ENCODE measurements at regions not wholly inside any gene's neighbourhood (a gene's known extent, or its start where the extent isn't known, plus 50 kb on each side); places are given as distances from the start of the nearest gene placed in this dataset.

- H3K36me3 ChIP-seq, result no peaks in the 10 kb centered on the region
- no peaks in the 10 kb centered on the region for H3K27me3 ChIP-seq
- no peak overlapping the region for H3K27ac ChIP-seq
- intact Hi-C loops (cut with DNase I), result loop anchor here in 2 of 10 donors (10.0 kb wide), 2 partner anchors 118 to 138 kb away; no protein-coding TSS in a partner anchor
- ATAC-seq (no peak), DNase-seq (no peak)
- H3K9me3 ChIP-seq, result no peaks in the 10 kb centered on the region
- TF ChIP-seq CTCF (IDR thresholded peaks at IDR 0.05), result no peak
- no peak overlapping the region for H3K4me3 ChIP-seq
- peaks cover 0 to 4% (median 0%) of the 10 kb centered on the region in 9 donors for H3K4me1 ChIP-seq
- WGBS, 2 donors, result 42 to 43% methylated on average over 1 of the region's 1 CpG
Observed at GRCh38 chr1:87273291-87273690, 55.4 kb upstream of the LMO4 start.

GRCh38 chr1:87274851-87275250 is 53.8 kb upstream of the LMO4 start:
- 84 to 87% methylated on average over 7 of the region's 7 CpGs for WGBS, 2 donors
- TF ChIP-seq CTCF (IDR thresholded peaks at IDR 0.05), result no peak
- peaks cover 0 to 17% (median 4%) of the 10 kb centered on the region in 9 donors for H3K4me1 ChIP-seq
- no peaks in the 10 kb centered on the region for H3K36me3 ChIP-seq
- no peaks in the 10 kb centered on the region for H3K27me3 ChIP-seq
- H3K4me3 ChIP-seq, result no peak overlapping the region
- no peaks in the 10 kb centered on the region for H3K9me3 ChIP-seq
- DNase-seq (no peak), ATAC-seq (no peak)
- intact Hi-C loops (cut with DNase I), result loop anchor here in 3 of 10 donors (5.0 to 10.0 kb wide), 3 partner anchors 120 to 140 kb away; no protein-coding TSS in a partner anchor
- H3K27ac ChIP-seq, result no peak overlapping the region

- no peak for TF ChIP-seq CTCF (IDR thresholded peaks at IDR 0.05)
- Histone ChIP-seq H3K27ac (peak overlapping the region; percentile 28 to 78 (median 66)), H3K4me1 (peaks cover 0 to 25% (median 4%) of the 10 kb centered on the region in 9 donors), H3K36me3 (no peaks in the 10 kb centered on the region), H3K4me3 (peak overlapping the region in 2 of 10 donors; percentile 3 to 10), H3K27me3 (no peaks in the 10 kb centered on the region), H3K9me3 (no peaks in the 10 kb centered on the region)
- intact Hi-C loops (cut with DNase I), result loop anchor here in 3 of 10 donors (5.0 to 10.0 kb wide), 3 partner anchors 124 to 144 kb away; no protein-coding TSS in a partner anchor
- DNase-seq (peak in 1 of 2 donors; percentile 40), ATAC-seq (peak; percentile 69 to 92 (median 84))
- WGBS, 2 donors, result 46 to 51% methylated on average over 4 of the region's 4 CpGs
Observed at GRCh38 chr1:87278825-87279535, 49.7 kb upstream of the LMO4 start.
